Vagina (tissue), 2 donors: ENCODE measurements at regions not wholly inside any gene's neighbourhood (a gene's known extent, or its start where the extent isn't known, plus 50 kb on each side); places are given as distances from the start of the nearest gene placed in this dataset.
"Not testable (repeated sequence)": the region's sequence is repeated elsewhere in the genome, so short reads cannot be mapped to it uniquely, and the experiment has no call there.

Source experiments
- CTCF ChIP-seq, 3 experiments: fragments of 450-650 bp in 2 of 3; fragments of 200-600 bp in 1 of 3; sonication (generic) in 1 of 3; IDR thresholded peaks; one replicate each; pipeline ENCODE4 v1.5.1; 2017 to 2019; ENCODE audit warnings: antibody characterized with exemption in 3 of 3, mild to moderate bottlenecking in 2 of 3, moderate library complexity in 2 of 3
- POLR2AphosphoS5 ChIP-seq, 2 donors: sonication (generic); formaldehyde crosslinking; IDR thresholded peaks; one replicate each; pipeline ENCODE4 v1.9.0; 2017; ENCODE audit warnings: antibody characterized with exemption in 2 of 2, mild to moderate bottlenecking in 2 of 2, low read depth in 1 of 2; ENCODE audit not compliant: insufficient read depth in 1 of 2

- not testable (repeated sequence) for TF ChIP-seq CTCF (IDR thresholded peaks at IDR 0.05); POLR2AphosphoS5 (IDR thresholded peaks at IDR 0.05; ENCODE audit: insufficient read depth in 1 of 2, low read depth in 1 of 2)
Measured at GRCh38 chr13:111440492-111440891, 120.0 kb downstream of the TEX29 start.
